Uterus (tissue), 3 donors: ENCODE measurements at regions not wholly inside any gene's neighbourhood (a gene's known extent, or its start where the extent isn't known, plus 50 kb on each side); places are given as distances from the start of the nearest gene placed in this dataset.

Experiments
- DNase-seq, 2 donors: peaks; one replicate each; pipeline ENCODE4 v3.0.0-alpha.2; 2019 to 2020
- H3K27ac ChIP-seq, 2 donors: fragments of 200-600 bp; sonication (generic); 1 replicate in 1 of 2; 2 replicates in 1 of 2; pipeline ENCODE4 v1.5.1; 2016 to 2018
- H3K27me3 ChIP-seq, 2 donors: fragments of 200-600 bp; sonication (generic); one replicate each; pipeline ENCODE4 v1.5.1; 2018 to 2019; ENCODE audit warnings: control low read depth in 1 of 2
- H3K36me3 ChIP-seq, 2 donors: fragments of 200-600 bp; sonication (generic); one replicate each; pipeline ENCODE4 v1.5.1; 2019; ENCODE audit warnings: control low read depth in 1 of 2
- H3K4me1 ChIP-seq, 2 donors: fragments of 200-600 bp; sonication (generic); one replicate each; pipeline ENCODE4 v1.5.1; 2018 to 2019; ENCODE audit warnings: control low read depth in 1 of 2
- H3K4me3 ChIP-seq, 2 donors: fragments of 200-600 bp; sonication (generic); 1 replicate in 1 of 2; 2 replicates in 1 of 2; pipeline ENCODE4 v1.5.1; 2018 to 2019; ENCODE audit warnings: mild to moderate bottlenecking in 1 of 2
- H3K9me3 ChIP-seq, 2 donors: fragments of 200-600 bp; sonication (generic); one replicate each; pipeline ENCODE4 v1.5.1; 2019; ENCODE audit warnings: control low read depth in 1 of 2
- POLR2A ChIP-seq, 2 donors: fragments of 450-650 bp; IDR thresholded peaks; one replicate each; pipeline ENCODE4 v1.6.1; 2016; ENCODE audit warnings: antibody characterized with exemption in 2 of 2, mild to moderate bottlenecking in 1 of 2, moderate library complexity in 1 of 2
- intact Hi-C: fragments of 100-400 bp; cut with DNase I; formaldehyde crosslinking; loops from one replicate; pipeline ENCODE4 v1.15.1; 2023; ENCODE audit warnings: low total_unique reads
- TF ChIP-seq, protein P1 (sequence below), 4 experiments: fragments of 200-600 bp in 2 of 4; fragments of 450-650 bp in 2 of 4; sonication (generic) in 2 of 4; IDR thresholded peaks; one replicate each; pipeline ENCODE4 v1.5.1; 2016 to 2019; ENCODE audit warnings: antibody characterized with exemption in 4 of 4, mild to moderate bottlenecking in 2 of 4, moderate library complexity in 1 of 4
- donor health status: DM: yes; HTN: yes; CAD: no.

DNA sequence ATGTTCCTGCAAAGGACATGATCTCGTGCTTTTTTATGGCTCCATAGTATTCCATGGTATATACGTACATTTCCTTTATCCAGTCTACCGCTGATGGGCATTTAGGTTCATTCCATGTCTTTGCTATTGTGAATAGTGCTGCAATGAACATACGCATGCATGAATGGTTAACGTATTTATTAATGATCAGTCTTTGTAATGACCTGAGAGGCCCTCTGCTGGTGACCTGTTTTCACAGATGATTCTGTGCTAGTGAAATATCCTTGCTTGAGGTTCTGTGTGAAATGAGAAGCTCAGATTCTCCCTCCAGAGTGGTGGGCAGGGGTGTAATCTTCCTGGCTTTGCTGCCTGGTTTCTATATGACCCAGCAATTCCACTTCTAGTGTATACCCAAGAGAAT, 160.2 kb upstream of the RASGRP1 start:
- H3K9me3 ChIP-seq = no peaks in the 10 kb centered on the region
- no peak overlapping the region for H3K27ac ChIP-seq
- TF ChIP-seq, protein P1, sequence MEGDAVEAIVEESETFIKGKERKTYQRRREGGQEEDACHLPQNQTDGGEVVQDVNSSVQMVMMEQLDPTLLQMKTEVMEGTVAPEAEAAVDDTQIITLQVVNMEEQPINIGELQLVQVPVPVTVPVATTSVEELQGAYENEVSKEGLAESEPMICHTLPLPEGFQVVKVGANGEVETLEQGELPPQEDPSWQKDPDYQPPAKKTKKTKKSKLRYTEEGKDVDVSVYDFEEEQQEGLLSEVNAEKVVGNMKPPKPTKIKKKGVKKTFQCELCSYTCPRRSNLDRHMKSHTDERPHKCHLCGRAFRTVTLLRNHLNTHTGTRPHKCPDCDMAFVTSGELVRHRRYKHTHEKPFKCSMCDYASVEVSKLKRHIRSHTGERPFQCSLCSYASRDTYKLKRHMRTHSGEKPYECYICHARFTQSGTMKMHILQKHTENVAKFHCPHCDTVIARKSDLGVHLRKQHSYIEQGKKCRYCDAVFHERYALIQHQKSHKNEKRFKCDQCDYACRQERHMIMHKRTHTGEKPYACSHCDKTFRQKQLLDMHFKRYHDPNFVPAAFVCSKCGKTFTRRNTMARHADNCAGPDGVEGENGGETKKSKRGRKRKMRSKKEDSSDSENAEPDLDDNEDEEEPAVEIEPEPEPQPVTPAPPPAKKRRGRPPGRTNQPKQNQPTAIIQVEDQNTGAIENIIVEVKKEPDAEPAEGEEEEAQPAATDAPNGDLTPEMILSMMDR (IDR thresholded peaks at IDR 0.05) = no peak
- TF ChIP-seq POLR2A (IDR thresholded peaks at IDR 0.05) = no peak
- H3K4me1 ChIP-seq = no peaks in the 10 kb centered on the region
- H3K27me3 ChIP-seq = no peaks in the 10 kb centered on the region
- H3K4me3 ChIP-seq = no peak overlapping the region
- H3K36me3 ChIP-seq = no peaks in the 10 kb centered on the region
- no peak for DNase-seq
- intact Hi-C loops = no loop called here

DNA sequence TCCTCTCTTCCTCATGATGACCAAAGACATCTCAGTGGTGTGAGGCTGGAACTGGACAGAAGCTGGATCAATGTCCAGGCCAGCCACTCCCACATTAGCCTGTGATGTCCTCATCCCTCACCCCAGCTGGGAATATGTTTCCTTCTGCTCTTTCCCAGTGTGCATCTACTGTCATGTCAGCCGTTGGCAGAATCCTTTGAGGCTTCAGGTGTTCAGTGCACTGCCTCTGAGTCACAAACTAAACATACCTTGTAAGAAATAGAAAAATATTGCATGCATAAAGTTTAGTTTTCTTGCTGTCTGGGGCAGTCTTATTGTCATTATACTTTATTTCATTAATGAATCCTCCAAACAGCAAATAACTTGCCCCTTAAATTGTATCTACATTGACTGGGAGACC, 161.6 kb upstream of the RASGRP1 start:
- Histone ChIP-seq H3K4me1 (no peaks in the 10 kb centered on the region), H3K4me3 (no peak overlapping the region), H3K27me3 (no peaks in the 10 kb centered on the region), H3K36me3 (no peaks in the 10 kb centered on the region), H3K27ac (no peak overlapping the region), H3K9me3 (no peaks in the 10 kb centered on the region)
- intact Hi-C loops = no loop called here
- no peak for DNase-seq
- TF ChIP-seq, protein P1 (IDR thresholded peaks at IDR 0.05) = no peak
- no peak for TF ChIP-seq POLR2A (IDR thresholded peaks at IDR 0.05)

DNA sequence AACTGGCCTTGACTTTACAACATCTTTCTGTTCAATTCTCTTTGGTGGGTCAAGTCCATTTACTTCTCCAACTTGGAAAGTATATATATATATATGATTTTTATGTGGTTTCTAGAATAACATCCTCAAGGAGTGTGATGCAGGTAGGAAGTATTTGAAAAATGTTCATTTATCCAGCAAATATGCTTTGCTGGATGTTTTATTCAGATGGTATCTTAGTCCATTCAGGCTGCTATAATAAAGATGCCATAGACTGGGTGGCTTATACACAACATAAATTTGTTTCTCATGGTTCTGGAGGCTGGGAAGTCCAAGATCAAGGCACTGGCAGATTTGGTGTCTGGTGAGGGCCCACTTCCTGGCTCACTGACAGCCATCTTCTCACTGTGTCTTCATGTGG, 168.7 kb upstream of the RASGRP1 start:
- Histone ChIP-seq H3K27ac (no peak overlapping the region), H3K36me3 (no peaks in the 10 kb centered on the region), H3K27me3 (no peaks in the 10 kb centered on the region), H3K4me1 (no peaks in the 10 kb centered on the region), H3K9me3 (no peaks in the 10 kb centered on the region), H3K4me3 (no peak overlapping the region)
- no peak for DNase-seq
- TF ChIP-seq, protein P1 (IDR thresholded peaks at IDR 0.05) = no peak
- no peak for TF ChIP-seq POLR2A (IDR thresholded peaks at IDR 0.05)
- intact Hi-C loops = no loop called here

DNA sequence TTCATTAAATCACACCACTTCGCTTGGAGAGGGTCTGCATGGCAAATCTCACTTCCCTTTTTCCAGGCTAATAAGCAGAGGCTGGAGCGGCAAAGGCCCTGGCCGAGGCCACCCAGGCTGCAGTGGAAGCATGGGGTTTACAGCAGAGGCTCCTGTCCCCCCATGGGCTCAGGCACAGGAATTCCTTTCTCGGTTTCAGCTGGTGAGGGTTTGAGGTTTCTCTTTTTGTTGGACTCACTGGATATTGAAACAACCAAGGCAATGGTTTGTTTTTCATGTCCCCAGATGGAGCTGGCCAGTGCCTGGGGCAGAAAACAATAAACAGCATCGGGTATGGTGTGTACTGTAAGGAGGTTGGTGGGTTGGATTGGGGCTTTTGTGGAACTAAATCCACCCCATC, 175.6 kb upstream of the RASGRP1 start:
- no peaks in the 10 kb centered on the region for H3K27me3 ChIP-seq
- no peak overlapping the region for H3K4me3 ChIP-seq
- H3K36me3 ChIP-seq = no peaks in the 10 kb centered on the region
- no peak overlapping the region for H3K27ac ChIP-seq
- DNase-seq = no peak
- H3K4me1 ChIP-seq = no peaks in the 10 kb centered on the region
- no peaks in the 10 kb centered on the region for H3K9me3 ChIP-seq
- TF ChIP-seq POLR2A (IDR thresholded peaks at IDR 0.05) = no peak
- TF ChIP-seq, protein P1 (IDR thresholded peaks at IDR 0.05) = no peak
- intact Hi-C loops = no loop called here

DNA sequence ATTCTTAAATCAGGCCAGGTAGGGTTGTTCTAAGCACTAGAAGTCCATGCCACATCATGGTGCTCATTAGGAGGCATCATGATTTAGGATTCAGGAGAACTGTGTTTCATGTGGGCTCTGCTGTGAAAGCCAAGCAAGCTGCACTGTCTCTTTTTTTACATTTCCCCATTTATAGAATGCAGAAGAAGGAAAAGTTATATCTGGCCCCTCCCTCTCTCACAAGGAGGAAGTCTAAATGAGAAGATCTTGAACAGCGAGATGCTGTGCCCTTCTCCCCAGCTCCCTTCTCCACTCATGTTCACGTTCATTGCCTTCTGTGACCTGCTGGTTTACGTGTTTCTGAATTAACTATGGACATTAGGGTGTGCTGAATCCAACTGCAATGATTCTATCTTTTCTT, 178.5 kb upstream of the RASGRP1 start:
- Histone ChIP-seq H3K4me3 (no peak overlapping the region), H3K27me3 (no peaks in the 10 kb centered on the region), H3K27ac (no peak overlapping the region), H3K9me3 (no peaks in the 10 kb centered on the region), H3K4me1 (no peaks in the 10 kb centered on the region), H3K36me3 (no peaks in the 10 kb centered on the region)
- DNase-seq = no peak
- TF ChIP-seq POLR2A (IDR thresholded peaks at IDR 0.05) = no peak
- TF ChIP-seq, protein P1 (IDR thresholded peaks at IDR 0.05) = no peak
- intact Hi-C loops = no loop called here
